Suppressor macrophage treated with lipopolysaccharide for 4 hours (primary cell): ENCODE measurements at regions not wholly inside any gene's neighbourhood (a gene's known extent, or its start where the extent isn't known, plus 50 kb on each side); places are given as distances from the start of the nearest gene placed in this dataset.

Source experiments
- DNase-seq: peaks from one replicate; pipeline ENCODE4 v3.0.0-alpha.2; 2020

DNA sequence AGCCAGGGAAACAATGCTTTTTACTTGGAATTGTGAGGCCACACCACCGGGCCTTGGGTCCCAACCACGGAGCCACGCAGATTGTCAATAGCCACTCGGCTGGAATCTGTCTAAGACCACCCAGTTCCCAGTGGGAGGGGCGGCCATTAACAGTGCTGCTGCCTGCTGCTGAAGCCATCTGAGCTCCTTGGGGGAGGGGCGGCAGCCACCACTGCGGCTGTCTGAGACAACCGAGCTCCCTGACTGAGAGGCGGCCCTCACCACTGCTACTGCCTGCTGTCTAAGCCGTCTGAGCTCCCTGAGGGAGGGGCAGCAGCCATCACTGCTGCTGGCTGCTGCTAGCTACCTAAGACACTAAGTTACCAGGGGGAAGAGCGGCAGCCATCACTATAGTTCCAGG, 64.3 kb downstream of the DMRTA2 start:
- DNase-seq: no peak

DNA sequence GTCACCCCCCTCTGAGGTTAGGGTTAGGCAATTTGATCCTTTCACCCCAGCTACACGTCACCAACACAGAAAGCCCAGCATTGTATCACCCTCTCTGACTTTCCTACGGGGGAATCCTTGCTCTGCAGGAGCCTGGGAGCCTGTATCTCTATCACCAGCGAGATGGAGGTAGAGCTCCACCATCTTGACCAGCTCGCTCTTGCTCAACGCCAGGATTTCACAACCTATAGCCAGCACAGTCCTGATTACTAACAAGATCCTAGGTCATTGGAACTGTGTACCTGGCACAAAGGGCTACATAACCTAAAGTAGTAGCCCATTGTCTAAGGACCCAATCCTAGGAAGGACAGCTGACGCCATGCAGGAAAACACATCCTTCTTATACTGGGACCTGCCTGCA, 66.1 kb downstream of the DMRTA2 start:
- DNase-seq: no peak

DNA sequence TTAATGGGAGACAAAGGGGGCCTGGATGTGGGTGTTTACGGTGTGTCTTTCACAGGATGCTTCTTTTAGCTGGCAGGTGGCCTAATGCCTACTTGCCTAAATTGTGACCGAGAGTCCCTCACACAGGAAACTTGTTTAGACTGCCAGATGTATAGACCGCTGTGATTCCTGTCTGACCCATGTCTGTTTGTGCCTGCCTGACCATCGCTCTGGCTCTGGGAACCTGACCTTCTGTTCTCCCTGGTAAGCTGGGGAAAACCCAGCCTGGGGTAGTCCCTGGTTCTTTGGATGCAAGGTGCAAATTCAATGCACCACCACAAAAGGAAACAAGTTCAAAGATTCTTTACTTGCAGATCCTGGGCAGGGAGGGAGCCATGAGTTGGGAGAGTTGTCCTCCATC, 68.4 kb downstream of the DMRTA2 start:
- no peak for DNase-seq

DNA sequence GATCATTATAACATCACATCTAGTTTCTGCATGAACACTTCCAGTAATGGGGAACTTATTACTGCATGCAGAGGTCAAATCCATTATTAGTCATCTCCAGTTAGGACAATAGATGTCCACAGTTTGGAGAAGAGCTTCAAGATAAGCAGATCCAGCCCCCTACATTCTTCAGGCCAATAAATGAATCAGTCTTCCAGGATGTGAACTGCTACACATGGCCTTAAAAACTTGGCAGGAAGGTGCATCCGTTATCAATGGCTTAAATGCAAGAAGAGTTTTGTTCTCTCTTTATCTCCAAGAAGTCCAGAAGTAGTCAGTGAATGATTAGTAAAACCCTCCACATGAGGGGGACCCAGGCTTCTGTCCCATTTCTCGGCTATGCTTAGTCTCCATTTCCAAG, 70.8 kb downstream of the DMRTA2 start:
- DNase-seq: no peak

DNA sequence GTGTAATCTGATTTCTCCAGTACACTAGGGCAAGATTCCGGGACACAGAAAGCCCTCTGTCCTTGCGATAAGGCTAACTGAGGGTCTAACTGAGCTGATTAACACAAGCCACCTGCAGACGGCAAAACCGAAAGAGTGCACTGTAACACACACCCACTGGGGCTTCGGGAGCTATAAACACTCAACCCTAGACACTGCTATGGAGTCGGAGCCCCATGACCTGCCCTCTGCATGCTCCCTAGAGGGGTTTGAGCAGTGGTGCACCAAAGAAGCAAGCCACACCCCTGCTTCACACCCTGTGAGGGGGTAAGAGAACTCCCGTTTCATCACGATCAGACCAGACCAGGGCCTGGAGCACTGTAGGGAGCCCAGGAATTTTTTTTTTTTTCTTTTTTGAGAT, 72.4 kb downstream of the DMRTA2 start:
- DNase-seq: no peak

DNA sequence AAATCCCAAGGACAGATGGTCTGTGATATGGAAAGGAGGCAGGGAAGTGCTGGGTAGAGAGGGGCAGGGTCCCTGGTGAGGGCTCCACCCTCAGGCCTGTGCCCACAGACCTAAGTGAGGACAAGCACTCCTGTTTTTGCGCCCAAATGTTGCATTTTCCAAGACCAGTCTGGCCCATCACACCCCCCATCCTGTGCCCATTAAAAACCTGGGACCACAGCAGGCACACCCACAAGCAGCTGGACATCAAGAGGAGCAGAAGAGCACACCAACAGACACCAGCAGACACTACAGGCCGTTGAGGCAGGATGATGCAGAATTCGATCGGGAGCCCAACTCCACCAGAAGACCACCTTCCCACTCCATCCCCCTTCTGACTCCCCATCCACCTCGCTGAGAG, 72.8 kb downstream of the DMRTA2 start:
- DNase-seq: no peak

DNA sequence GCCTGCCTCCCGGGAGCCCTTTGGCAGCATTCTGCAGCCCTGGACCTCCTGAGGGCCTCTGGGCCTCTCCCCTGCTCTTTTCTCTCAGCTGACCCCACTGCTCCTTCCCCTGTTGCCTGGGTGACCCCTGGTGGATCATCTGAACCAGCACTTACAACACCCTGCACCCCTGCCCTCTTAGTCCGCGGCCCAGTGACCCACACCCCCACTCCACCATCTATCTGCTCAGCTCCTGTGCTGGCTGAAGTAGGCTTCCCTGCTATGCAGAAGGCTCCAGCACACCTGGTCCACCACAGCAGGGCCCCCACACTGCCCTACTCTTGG, 74.0 kb downstream of the DMRTA2 start:
- no peak for DNase-seq

DNA sequence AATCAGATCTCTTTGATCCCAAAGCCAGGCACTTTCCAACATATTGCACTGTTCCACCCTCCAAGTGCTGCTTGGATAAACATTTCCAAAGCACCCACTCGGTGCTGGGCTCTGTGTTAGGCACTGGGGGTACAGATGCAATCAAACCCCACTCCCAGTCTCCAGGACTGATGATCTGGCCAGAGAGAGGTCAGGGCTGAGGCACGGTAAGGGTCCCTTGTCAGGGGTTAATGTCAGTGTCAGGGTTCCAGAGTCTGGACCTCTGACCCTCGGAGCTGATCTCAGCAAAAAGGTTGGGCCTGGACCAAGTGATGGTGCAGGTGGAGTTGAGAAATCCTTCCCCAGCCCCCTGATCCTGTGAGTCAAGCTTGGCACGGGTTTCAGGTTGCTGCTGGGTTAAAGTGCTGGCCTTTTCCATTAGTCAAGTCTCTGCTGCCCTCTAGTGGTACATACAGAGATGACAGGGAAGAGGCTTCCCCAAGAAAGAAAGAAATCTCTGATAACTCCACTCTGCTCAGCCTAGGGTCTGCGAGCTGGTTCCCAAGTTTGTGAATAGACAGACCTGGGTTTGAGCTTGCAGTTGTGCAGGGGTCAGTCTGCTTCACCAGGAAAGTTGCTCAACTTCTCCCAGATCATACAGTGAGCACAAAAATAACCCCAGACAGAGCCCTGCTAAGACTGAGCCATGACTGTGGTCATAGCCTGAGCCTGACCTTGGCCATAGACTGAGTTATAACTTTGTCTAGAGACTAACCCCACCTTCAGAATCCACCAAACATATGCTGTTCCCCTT, 74.6 kb downstream of the DMRTA2 start:
- peak; percentile 83 for DNase-seq

DNA sequence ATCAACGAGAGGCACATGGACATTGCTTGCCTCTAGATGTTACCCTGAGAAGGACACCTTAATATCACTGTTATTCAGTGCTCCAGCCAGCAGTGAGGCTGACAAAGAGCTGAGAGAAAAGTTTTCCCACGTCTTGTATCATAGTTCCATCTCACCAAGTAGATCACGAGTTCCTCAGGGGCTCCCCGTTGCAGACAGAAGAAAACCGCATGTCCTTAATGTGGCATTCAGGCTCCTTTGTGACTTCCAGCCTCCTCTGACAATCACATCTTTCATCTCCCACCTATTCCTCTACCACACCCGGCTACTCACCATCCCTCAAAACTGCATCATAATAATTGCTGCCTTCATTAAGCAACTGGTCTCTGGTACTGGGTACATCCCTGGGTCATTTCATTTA, 75.3 kb downstream of the DMRTA2 start:
- DNase-seq: no peak

DNA sequence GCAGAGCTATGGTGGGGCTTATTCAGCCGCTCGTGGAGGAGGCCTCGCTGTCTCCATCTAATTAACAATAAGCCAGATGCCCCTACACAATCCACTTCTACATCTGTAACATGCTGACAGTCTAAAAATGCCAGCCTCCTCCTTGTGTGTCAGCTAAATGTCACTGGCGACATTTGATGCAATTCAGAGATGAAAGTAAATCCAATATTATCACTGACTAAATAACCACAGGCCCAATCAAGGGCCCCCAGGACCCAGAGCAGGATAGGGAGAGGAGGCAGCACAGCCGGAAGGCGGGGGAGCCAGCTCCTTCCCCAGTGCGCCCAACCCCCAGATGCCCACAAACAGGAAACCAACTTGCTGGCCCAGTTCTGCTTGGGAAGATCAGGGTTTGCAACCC, 76.6 kb downstream of the DMRTA2 start:
- peak; percentile 28 for DNase-seq

DNA sequence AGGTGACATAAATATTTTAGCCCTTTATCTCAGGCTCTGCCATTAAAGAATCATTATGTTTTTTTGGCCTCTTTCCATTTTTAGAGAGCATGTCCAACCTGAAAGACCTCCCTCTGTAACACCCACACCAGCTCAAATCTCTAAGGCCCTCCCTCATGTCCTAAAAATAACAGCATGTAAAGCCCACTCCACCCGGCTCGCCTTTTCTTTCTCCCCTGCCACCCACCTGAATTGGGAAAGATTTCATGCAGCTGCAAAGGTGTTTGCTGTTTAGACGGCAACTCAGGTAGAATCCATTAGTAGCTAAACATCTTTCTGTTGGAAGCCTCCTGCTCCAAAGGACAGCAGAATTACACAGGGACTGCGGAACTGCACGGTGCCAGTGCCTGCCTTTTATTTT, 79.9 kb downstream of the DMRTA2 start:
- no peak for DNase-seq

DNA sequence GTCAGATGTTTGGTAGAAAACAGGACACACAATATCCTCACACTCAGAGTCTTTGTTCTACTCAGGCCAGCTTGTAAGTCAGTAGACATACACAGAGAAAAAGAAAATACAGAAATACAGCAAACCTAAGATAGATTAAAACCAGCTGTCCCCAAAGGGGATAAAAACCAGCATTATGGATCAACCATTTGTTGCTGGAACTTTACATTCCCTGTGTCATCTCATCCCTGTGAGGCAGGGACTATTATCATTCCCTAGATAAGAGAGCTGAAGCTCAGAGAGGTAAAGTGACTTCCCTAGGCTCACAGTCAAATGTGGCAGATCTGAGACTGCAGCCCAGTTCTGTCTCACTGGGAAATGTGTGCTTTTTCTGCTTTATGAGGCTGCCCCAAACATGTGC, 80.7 kb downstream of the DMRTA2 start:
- DNase-seq: no peak

DNA sequence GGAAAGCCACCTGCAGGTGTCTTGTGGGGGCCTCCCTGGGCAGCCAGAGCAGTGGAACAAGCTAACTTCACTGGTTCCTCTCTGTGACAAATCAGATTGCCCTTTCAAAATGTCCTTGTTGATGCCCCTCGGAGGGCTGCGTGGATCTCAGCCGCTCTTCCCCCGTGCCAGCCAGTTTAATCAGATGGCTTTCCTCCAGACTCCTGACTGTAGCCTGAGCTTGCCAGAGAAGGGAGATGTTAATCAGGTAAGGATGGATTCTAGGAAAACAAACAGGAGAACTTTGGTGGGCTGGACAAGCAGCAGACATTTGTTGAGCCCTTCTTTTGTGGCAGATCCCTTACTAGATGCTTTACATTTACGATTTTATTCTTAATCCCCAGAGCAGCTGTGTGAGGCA, 88.2 kb downstream of the DMRTA2 start:
- no peak for DNase-seq

DNA sequence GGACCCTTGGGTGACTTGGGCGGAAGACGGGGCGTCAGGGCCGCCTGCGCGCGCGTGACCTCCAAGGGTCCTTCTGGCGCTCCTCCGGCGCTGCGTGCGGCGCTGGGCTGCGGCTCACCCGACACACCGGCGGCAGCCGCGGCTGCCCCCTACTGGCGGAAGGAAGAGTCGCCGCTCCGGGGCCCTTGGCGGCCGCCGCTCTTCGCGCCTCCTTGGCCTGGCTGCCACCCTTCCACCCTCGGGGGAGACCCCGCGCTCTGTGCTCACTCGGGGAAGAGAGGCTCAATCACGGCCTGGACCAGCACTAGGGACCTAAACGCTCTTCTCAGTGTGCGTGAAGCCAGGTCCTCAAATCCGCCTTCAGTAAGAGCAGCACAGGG, 89.7 kb downstream of the DMRTA2 start:
- peak; percentile 74 for DNase-seq

DNA sequence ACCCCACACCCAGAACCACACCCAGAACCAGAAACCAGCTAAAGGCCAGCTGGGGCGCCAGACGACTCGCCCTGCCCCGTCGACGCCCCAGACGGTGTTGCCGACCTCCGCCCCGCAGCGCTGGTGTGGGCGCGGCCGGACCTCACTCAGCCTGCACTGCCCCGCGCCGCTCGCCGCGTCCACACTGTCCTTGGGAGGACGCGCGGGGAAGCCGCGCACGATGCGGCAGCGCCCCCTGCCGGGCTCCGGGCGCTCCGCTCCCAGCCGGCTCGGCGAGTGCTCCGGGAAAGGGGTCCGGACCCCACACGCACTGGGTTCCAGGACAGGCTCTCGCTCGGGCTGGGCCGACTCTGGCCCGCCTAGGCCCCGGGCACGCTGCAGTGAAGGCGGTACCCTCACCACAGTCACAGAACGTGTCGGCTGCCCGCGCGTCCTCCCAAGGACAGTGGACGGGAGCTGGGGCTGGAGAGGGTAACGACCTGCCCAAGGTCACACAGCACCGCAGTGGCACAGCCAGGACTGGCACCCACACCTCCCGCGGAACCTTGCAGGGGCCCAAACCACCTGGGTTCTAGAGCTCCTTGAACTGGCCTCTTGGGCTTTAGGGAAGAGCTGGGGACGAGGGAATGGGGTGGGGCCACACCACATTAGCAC, 90.2 kb downstream of the DMRTA2 start:
- DNase-seq: peak; percentile 76

DNA sequence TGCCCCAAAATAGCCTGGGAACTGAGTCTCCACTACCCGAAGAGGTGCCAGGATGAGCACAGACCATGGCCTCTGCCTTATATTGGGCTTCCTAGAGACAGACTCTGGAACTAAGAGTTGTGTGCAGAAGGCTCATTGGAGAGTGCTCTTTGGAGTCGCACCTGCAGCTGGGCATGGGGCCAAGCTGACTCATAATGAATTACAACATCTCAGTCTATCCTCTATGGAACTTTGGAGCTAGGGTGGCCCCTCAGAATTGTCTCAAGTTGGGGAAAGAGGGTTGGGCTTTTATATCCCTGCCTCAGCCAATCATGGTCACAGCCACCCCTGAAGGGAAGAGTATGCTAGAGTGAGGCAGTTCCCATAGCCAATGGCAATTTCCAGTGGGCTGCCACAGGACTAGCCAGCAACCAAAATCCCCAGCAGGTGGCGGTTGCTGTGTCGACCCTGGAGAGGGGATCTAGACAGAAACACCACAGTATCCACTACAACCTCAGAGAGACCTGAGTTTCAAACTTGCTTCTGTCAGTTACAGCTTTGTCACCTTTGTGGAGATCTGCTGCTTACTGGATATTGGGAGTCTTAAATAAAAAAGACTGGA, 93.8 kb downstream of the DMRTA2 start:
- no peak for DNase-seq

DNA sequence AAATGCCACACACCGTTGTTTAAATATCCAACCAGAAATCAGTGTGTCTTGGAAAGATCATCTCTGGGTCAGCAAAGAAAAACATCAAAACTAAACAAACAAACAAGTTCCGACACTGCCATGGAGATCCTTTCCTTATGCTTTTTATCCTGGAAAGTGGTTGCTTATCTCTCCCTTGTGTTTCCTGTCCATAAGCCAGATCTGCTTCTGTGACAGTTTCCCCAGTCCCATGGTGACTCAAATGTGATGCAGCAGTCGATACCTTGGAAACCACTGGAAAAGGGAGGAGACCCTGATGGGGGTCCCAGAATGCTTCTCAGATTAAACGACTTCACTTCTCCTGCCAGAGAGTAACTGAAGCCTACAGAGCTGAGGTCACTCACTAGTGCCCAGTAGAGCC, 94.7 kb downstream of the DMRTA2 start:
- no peak for DNase-seq

DNA sequence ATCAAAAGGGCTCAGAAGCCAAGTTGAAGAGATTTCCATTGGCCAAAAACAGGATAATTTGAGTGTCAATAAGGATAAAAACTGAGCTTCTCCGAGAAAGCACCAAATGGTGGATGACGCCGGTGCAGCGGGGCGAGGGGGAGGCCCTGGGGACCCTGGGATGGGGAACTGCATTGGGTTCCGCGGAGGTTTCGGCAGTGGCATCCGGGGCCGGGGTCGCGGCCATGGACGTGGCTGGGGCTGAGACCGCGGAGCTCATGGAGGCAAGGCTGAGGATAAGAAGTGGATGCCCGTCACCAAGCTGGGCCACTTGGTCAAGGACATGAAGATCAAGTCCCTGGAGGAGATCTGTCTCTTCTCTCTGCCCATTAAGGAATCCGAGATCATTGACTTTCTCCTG, 97.2 kb downstream of the DMRTA2 start:
- no peak for DNase-seq

DNA sequence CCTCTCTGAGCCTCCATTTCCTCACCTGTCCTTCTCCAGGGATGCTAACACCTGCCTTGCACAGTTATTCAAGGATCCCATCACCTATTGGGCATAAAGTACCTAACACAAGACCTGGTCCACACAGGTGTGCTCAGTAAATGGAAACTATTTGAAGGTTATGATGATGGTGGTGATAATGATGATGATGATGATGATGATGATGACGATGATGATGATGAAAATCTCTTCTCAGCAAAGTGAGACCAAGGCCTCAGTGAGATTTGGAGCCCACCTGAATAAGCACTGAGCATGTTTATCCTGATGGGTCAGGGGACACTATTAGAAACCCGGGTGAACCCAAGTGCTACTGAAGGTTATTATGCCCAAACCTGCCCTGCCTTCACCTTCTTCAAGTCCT, 100.7 kb downstream of the DMRTA2 start:
- no peak for DNase-seq

DNA sequence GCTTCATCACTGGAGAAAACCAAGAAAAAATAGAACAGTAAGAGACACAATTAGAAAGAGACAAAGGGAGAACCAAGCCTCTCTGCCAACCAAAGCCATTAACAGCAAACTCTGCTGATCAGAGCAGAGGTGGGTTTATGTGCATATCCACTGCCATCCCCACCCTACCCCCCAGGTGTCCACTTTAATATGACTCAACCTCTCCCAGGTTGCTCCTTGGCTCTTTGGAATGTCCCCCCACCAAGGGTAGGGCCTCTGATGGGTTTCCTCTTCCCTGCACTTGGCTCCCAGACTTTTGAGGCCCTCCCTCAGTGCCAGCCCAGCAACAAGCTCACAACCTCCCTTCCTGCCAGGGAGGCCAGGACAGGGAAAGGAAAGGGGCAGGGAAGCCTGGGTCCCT, 104.8 kb downstream of the DMRTA2 start:
- no peak for DNase-seq

DNA sequence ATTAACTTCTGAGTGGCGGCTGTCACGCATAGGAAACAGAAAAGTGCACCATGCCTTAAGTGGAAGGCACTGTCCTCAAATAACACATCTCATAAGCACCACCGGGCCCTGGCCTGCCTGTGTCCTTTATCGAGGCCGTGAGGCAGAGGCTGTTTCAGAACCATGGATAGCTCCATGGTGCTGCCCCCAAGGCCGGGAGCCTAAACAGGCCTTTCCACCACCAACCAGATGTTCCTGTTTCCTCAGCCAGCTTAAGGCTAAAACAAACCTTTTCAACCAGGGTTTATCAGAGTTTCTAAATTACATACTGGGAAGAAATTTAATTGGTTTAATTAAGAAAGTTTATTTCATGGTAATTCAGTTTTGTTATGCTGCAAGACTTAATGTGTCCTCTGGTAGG, 114.4 kb downstream of the DMRTA2 start:
- DNase-seq: peak; percentile 33

DNA sequence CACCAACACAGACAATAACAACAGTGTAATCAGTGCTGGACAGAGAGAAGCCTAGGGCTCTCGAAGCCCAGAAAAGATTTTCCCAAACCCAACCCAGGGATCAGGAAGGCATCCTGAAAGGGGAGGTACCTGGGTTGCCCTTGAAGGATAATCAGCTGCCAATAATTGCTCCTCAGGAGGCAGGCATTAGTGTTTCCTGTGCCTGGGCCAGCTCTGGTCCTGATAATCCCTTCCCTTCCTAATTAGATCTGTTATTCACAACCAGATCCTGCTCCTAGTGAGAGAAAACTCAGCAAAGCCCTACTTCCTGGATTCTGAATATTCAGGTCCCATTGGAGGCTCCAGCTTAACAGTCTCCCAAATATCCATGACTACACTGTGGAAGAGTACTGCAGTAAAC, 117.4 kb downstream of the DMRTA2 start:
- DNase-seq: no peak

DNA sequence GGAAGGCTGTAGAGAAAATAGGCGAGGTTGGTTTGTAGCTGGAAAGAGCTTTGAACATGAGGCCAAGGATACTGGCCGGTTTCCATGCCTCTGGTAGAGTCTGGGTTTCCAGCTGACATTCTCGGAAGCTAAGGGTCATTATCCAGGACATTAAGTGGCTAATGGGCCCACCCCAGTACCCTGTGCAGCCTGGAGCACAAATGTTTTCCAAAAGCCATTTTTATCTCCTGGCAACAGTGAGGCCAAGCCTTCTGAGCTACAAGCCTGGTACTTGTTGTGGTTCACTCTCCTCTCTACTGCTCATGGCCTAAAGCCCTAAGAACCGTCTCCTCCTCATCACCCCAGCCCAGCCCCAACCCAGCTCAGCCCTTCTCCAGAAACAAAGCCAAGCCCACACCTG, 122.9 kb downstream of the DMRTA2 start:
- no peak for DNase-seq

DNA sequence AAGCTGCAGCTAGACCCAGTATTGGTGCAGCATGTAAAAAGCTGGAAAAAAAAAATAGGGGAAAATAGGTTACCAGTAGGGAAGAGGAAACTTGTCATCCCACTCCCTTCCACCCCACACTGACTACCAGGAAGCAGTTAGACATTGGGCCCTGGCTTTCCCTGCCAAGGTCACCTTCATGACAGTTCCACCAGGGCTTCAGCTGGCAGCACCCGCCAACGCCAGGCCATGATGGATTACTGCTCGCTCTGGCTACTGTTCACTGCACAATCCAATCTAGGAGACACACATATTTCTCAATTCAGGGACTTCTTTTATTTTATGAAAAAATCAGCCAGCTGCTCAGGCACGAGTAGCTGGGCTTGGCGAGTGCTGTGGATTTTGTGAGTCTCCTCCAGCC, 127.7 kb downstream of the DMRTA2 start:
- no peak for DNase-seq

DNA sequence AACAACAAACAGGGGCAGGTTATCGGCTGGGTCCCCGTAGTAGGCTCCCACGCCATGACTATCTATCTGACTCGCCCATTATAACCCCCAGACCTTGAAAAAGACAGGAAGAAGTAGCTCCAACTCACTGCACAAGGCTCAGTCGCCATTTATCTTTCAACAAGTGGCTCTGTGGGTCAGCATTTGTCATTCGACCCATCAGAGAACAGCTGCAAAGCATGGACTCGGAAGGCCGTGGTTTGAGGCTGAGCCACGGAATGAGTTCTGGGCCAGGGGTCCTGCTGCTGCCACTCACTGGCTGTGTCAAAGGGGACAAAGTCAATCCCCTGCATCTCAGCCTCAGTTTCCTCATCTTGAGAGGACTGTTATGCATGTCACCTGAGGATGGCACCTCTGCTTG, 131.0 kb downstream of the DMRTA2 start:
- no peak for DNase-seq
